Esophagus squamous epithelium (tissue), 5 donors: ENCODE measurements at regions not wholly inside any gene's neighbourhood (a gene's known extent, or its start where the extent isn't known, plus 50 kb on each side); places are given as distances from the start of the nearest gene placed in this dataset.

Experiments used
- DNase-seq: peaks from one replicate; lab custom pipeline; 2025; lab: John Stamatoyannopoulos, UW
- H3K27ac ChIP-seq, 4 donors: fragments of 200-600 bp; sonication (generic); one replicate each; pipeline ENCODE4 v1.5.1; 2016 to 2019; ENCODE audit warnings: mild to moderate bottlenecking in 1 of 4
- H3K27me3 ChIP-seq, 4 donors: fragments of 200-600 bp; sonication (generic); 1 replicate in 3 of 4; 2 replicates in 1 of 4; pipeline versions ENCODE4 v1.5.1 to v1.6.0; 2017 to 2021; ENCODE audit warnings: antibody characterized with exemption in 1 of 4
- H3K36me3 ChIP-seq, 3 donors: fragments of 200-600 bp; sonication (generic); one replicate each; pipeline ENCODE4 v1.5.1; 2016 to 2019
- H3K4me1 ChIP-seq, 3 donors: fragments of 200-600 bp; sonication (generic); one replicate each; pipeline ENCODE4 v1.5.1; 2017 to 2019
- H3K4me3 ChIP-seq, 4 donors: fragments of 200-600 bp; sonication (generic); 1 replicate in 3 of 4; 2 replicates in 1 of 4; pipeline ENCODE4 v1.5.1; 2016 to 2019; ENCODE audit warnings: mild to moderate bottlenecking in 2 of 4, moderate library complexity in 1 of 4
- H3K9me3 ChIP-seq, 3 donors: fragments of 200-600 bp; sonication (generic); one replicate each; pipeline ENCODE4 v1.5.1; 2016 to 2019
- CTCF ChIP-seq, 6 experiments: fragments of 450-650 bp in 4 of 6; fragments of 200-600 bp in 2 of 6; sonication (generic) in 2 of 6; IDR thresholded peaks; one replicate each; pipeline ENCODE4 v1.5.1; 2016 to 2019; ENCODE audit warnings: antibody characterized with exemption in 6 of 6, mild to moderate bottlenecking in 4 of 6, moderate library complexity in 4 of 6
- POLR2A ChIP-seq, 4 donors: fragments of 450-650 bp; IDR thresholded peaks; one replicate each; pipeline ENCODE4 v1.6.1; 2017; ENCODE audit warnings: antibody characterized with exemption in 4 of 4, mild to moderate bottlenecking in 4 of 4, moderate library complexity in 3 of 4
- WGBS, 2 donors: methylation state at CpG; one replicate each; pipeline ENCODE4 v1.1.5; 2018; 5-methylcytosine and 5-hydroxymethylcytosine counted together
- intact Hi-C: fragments of 100-400 bp; cut with DNase I; formaldehyde crosslinking; loops from one replicate; pipeline ENCODE4 v1.15.0; 2022
- donor health status: DM: yes; HTN: yes; CAD: no.

- TF ChIP-seq CTCF (IDR thresholded peaks at IDR 0.05) = peak in 1 of 6 experiments; percentile 33
- no peak for TF ChIP-seq POLR2A (IDR thresholded peaks at IDR 0.05)
- peaks cover 0 to 6% (median 0%) of the 10 kb centered on the region in 3 donors for H3K4me1 ChIP-seq
- WGBS, 2 donors = 50 to 56% methylated on average over 3 of the region's 3 CpGs
- no peaks in the 10 kb centered on the region for H3K36me3 ChIP-seq
- intact Hi-C loops = no loop called here
- no peaks in the 10 kb centered on the region for H3K27me3 ChIP-seq
- H3K9me3 ChIP-seq = no peaks in the 10 kb centered on the region
- H3K27ac ChIP-seq = no peak overlapping the region
- no peak for DNase-seq
- no peak overlapping the region for H3K4me3 ChIP-seq
Observed at GRCh38 chr2:171225302-171225980, 64.7 kb upstream of the TLK1 start.

GRCh38 chr2:171217330-171217729, 56.6 kb upstream of the TLK1 start:
- H3K4me3 ChIP-seq = no peak overlapping the region
- WGBS, 2 donors = 68 to 82% methylated on average over 2 of the region's 2 CpGs
- H3K36me3 ChIP-seq = no peaks in the 10 kb centered on the region
- no peak for DNase-seq
- intact Hi-C loops = no loop called here
- no peak overlapping the region for H3K27ac ChIP-seq
- H3K27me3 ChIP-seq = no peaks in the 10 kb centered on the region
- H3K4me1 ChIP-seq = no peaks in the 10 kb centered on the region
- H3K9me3 ChIP-seq = no peaks in the 10 kb centered on the region
- TF ChIP-seq POLR2A (IDR thresholded peaks at IDR 0.05) = no peak
- no peak for TF ChIP-seq CTCF (IDR thresholded peaks at IDR 0.05)

GRCh38 chr2:171216631-171217030, 55.9 kb upstream of the TLK1 start:
- Histone ChIP-seq H3K27ac (no peak overlapping the region), H3K4me1 (no peaks in the 10 kb centered on the region), H3K27me3 (peaks cover 0 to 4% (median 0%) of the 10 kb centered on the region in 4 donors), H3K9me3 (no peaks in the 10 kb centered on the region), H3K4me3 (no peak overlapping the region), H3K36me3 (no peaks in the 10 kb centered on the region)
- WGBS, 2 donors = 53 to 55% methylated on average over 5 of the region's 5 CpGs
- no peak for TF ChIP-seq CTCF (IDR thresholded peaks at IDR 0.05)
- no peak for TF ChIP-seq POLR2A (IDR thresholded peaks at IDR 0.05)
- no peak for DNase-seq
- intact Hi-C loops = no loop called here

- H3K4me3 ChIP-seq = no peak overlapping the region
- intact Hi-C loops = no loop called here
- no peaks in the 10 kb centered on the region for H3K36me3 ChIP-seq
- peaks cover 0 to 7% (median 0%) of the 10 kb centered on the region in 4 donors for H3K27me3 ChIP-seq
- 85 to 86% methylated on average over 5 of the region's 5 CpGs for WGBS, 2 donors
- H3K9me3 ChIP-seq = no peaks in the 10 kb centered on the region
- H3K4me1 ChIP-seq = no peaks in the 10 kb centered on the region
- H3K27ac ChIP-seq = no peak overlapping the region
- no peak for DNase-seq
- TF ChIP-seq CTCF (IDR thresholded peaks at IDR 0.05) (no peak), POLR2A (IDR thresholded peaks at IDR 0.05) (no peak)
Observed at GRCh38 chr2:171214093-171214492, 53.4 kb upstream of the TLK1 start.

- H3K4me1 ChIP-seq = no peaks in the 10 kb centered on the region
- no peak overlapping the region for H3K27ac ChIP-seq
- intact Hi-C loops = no loop called here
- no peak for DNase-seq
- no peaks in the 10 kb centered on the region for H3K36me3 ChIP-seq
- WGBS, 2 donors = 48 to 57% methylated on average over 8 of the region's 8 CpGs
- peaks cover 0 to 7% (median 0%) of the 10 kb centered on the region in 4 donors for H3K27me3 ChIP-seq
- H3K4me3 ChIP-seq = no peak overlapping the region
- TF ChIP-seq POLR2A (IDR thresholded peaks at IDR 0.05) = no peak
- no peak for TF ChIP-seq CTCF (IDR thresholded peaks at IDR 0.05)
- H3K9me3 ChIP-seq = no peaks in the 10 kb centered on the region
Observed at GRCh38 chr2:171210864-171211431, 50.3 kb upstream of the TLK1 start.
